HL-60 (cell line): ENCODE measurements at regions not wholly inside any gene's neighbourhood (a gene's known extent, or its start where the extent isn't known, plus 50 kb on each side); places are given as distances from the start of the nearest gene placed in this dataset.

Experiments used
- DNase-seq, 2 experiments: peaks; one replicate each; pipeline ENCODE4 v3.0.0-alpha.2; 2010 to 2020; ENCODE audit warnings: low read depth in 1 of 2, low spot score in 1 of 2
- H3K27ac ChIP-seq: fragments of 250-450 bp; sonication (Bioruptor Pico); replicated peaks from 2 replicates; pipeline ENCODE4 v1.5.1; 2020; ENCODE audit warnings: mild to moderate bottlenecking, moderate library complexity
- H3K27me3 ChIP-seq: fragments of 250-450 bp; sonication (Bioruptor Pico); 2 replicates; pipeline ENCODE4 v1.5.1; 2021; ENCODE audit warnings: mild to moderate bottlenecking, moderate library complexity; ENCODE audit not compliant: insufficient read depth, poor library complexity, severe bottlenecking
- H3K4me3 ChIP-seq: replicated peaks from 2 replicates; pipeline ENCODE4 v1.5.1; 2011; ENCODE audit warnings: mild to moderate bottlenecking, control low read depth, low read length; ENCODE audit not compliant: insufficient read depth
- GABPA ChIP-seq: IDR thresholded peaks from 2 replicates; pipeline ENCODE4 v1.6.1; 2012; ENCODE audit warnings: low read depth
- POLR2AphosphoS5 ChIP-seq: IDR thresholded peaks from 2 replicates; pipeline ENCODE4 v1.6.1; 2012; ENCODE audit warnings: low read depth
- REST ChIP-seq: IDR thresholded peaks from 2 replicates; pipeline ENCODE4 v1.6.1; 2012; ENCODE audit warnings: low read depth; ENCODE audit not compliant: insufficient replicate concordance
- SPI1 ChIP-seq: IDR thresholded peaks from 2 replicates; pipeline ENCODE4 v1.6.1; 2012; ENCODE audit warnings: low read depth, mild to moderate bottlenecking, borderline replicate concordance
- TF ChIP-seq, protein P1 (sequence below): IDR thresholded peaks from one replicate; pipeline ENCODE4 v1.5.1; 2011; ENCODE audit warnings: low read length, control low read depth, inconsistent platforms; ENCODE audit not compliant: insufficient read depth

GRCh38 chr1:4028139-4028501 lies 128.0 kb upstream of the C1orf174 start:
- Histone ChIP-seq H3K27me3 (no peaks in the 10 kb centered on the region), H3K4me3 (no peak overlapping the region), H3K27ac (no peak overlapping the region)
- TF ChIP-seq REST (no peak), SPI1 (no peak), POLR2AphosphoS5 (no peak), GABPA (no peak)
- TF ChIP-seq, protein P1, sequence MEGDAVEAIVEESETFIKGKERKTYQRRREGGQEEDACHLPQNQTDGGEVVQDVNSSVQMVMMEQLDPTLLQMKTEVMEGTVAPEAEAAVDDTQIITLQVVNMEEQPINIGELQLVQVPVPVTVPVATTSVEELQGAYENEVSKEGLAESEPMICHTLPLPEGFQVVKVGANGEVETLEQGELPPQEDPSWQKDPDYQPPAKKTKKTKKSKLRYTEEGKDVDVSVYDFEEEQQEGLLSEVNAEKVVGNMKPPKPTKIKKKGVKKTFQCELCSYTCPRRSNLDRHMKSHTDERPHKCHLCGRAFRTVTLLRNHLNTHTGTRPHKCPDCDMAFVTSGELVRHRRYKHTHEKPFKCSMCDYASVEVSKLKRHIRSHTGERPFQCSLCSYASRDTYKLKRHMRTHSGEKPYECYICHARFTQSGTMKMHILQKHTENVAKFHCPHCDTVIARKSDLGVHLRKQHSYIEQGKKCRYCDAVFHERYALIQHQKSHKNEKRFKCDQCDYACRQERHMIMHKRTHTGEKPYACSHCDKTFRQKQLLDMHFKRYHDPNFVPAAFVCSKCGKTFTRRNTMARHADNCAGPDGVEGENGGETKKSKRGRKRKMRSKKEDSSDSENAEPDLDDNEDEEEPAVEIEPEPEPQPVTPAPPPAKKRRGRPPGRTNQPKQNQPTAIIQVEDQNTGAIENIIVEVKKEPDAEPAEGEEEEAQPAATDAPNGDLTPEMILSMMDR: no peak
- no peak for DNase-seq

DNA sequence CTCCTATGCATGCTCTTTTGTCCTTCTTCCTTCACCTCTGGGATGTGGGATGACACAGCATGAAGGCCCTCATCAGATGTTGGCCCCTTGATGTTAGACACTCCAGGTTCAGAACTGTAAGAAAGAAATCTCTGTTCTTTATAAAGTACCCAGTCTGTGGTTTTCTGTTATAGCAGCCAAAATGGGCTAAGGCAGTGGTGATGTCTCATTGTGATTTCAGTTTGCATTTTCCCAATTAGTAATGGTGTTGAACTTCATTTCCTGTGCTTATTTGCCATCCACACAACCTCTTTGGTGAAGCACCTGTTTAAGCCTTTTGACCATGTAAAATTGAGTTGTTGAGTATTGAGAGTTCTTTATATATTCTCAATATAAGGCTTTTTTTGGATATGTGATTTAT lies 129.3 kb upstream of the C1orf174 start:
- no peak for DNase-seq
- no peak for TF ChIP-seq POLR2AphosphoS5
- TF ChIP-seq, protein P1: no peak
- TF ChIP-seq GABPA: no peak
- no peak for TF ChIP-seq REST
- TF ChIP-seq SPI1: no peak
- H3K27ac ChIP-seq: no peak overlapping the region
- H3K4me3 ChIP-seq: no peak overlapping the region
- no peaks in the 10 kb centered on the region for H3K27me3 ChIP-seq

DNA sequence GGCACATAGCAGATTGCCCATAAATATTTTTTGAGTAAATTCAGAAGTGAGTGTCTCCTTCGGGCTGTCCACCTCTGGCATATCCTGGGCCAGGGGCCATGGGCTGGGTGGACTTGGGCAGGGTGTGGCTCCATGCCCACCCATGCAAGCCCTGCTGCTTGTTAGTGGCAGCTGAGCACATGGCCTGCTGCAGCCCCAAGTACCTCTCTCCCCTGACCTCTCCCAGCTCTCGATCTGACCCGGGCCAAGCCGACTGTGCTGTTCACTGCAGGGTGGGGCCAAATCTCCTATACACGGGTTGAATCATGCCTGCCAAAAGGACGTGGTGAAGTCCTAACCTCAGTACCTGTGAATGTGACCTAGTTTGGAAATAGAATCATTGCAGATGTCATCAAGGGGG lies 132.5 kb upstream of the C1orf174 start:
- TF ChIP-seq REST (no peak), SPI1 (no peak), GABPA (no peak), POLR2AphosphoS5 (no peak)
- TF ChIP-seq, protein P1: no peak
- H3K27ac ChIP-seq: no peak overlapping the region
- H3K4me3 ChIP-seq: no peak overlapping the region
- DNase-seq: no peak
- no peaks in the 10 kb centered on the region for H3K27me3 ChIP-seq
